ENCODE measurements at regions not wholly inside any gene's neighbourhood (a gene's known extent, or its start where the extent isn't known, plus 50 kb on each side); places are given as distances from the start of the nearest gene placed in this dataset.
"Not testable (repeated sequence)": the region's sequence is repeated elsewhere in the genome, so short reads cannot be mapped to it uniquely, and the experiment has no call there.

DNA sequence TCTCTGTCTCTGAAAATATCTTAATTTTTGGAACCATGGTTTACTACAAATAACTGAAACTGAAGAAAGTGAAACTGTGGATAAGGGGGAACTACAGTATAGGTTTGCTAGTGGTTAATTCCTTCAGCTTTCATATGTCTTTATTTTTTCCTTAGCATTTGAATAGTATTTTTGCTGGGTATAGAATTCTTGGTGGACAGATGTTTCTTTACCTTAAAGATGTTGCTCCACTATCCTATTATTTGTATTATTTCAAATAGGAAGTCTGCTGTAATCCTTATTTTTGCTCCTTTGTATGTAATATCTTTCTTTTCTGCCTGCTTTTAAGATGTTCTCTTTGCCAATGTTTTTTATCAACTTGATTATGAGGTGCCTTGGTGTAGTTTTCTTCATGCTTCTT is 152.9 kb upstream of the ISL1 start:
- Histone ChIP-seq H3K27me3 (no peaks in the 10 kb centered on the region), H3K27ac (no peak overlapping the region), H3K36me3 (no peaks in the 10 kb centered on the region), H3K4me1 (no peaks in the 10 kb centered on the region), H3K9me3 (peaks cover 0 to 30% (median 9%) of the 10 kb centered on the region in 11 donors), H3K4me3 (no peak overlapping the region)
- DNase-seq (no peak), ATAC-seq (no peak)
- intact Hi-C loops (cut with DNase I): no loop called here
- TF ChIP-seq, protein P1, sequence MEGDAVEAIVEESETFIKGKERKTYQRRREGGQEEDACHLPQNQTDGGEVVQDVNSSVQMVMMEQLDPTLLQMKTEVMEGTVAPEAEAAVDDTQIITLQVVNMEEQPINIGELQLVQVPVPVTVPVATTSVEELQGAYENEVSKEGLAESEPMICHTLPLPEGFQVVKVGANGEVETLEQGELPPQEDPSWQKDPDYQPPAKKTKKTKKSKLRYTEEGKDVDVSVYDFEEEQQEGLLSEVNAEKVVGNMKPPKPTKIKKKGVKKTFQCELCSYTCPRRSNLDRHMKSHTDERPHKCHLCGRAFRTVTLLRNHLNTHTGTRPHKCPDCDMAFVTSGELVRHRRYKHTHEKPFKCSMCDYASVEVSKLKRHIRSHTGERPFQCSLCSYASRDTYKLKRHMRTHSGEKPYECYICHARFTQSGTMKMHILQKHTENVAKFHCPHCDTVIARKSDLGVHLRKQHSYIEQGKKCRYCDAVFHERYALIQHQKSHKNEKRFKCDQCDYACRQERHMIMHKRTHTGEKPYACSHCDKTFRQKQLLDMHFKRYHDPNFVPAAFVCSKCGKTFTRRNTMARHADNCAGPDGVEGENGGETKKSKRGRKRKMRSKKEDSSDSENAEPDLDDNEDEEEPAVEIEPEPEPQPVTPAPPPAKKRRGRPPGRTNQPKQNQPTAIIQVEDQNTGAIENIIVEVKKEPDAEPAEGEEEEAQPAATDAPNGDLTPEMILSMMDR (IDR thresholded peaks at IDR 0.05): no peak

DNA sequence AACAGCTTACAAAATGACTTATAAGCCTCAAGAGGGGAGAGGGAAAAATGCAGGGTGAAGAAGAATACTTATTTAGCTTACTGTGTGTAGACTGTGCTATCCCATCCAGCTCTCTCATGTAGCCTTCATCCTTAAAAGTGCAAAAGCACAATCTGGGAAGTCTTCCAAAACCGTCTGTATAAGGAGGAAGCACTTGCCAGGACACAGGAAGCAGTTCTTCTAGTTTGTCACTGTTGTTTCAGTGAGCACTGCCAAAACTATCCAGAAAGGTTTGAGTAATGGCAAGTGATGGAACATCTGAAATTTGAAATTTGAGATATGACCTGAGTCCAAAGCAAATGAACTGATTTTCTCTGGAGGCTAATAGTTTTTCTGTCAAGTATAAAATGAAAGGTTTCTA is 140.8 kb upstream of the ISL1 start:
- DNase-seq (no peak), ATAC-seq (no peak)
- WGBS, 2 donors: 16 to 22% methylated on average over 1 of the region's 1 CpG
- no peaks in the 10 kb centered on the region for H3K4me1 ChIP-seq
- H3K27ac ChIP-seq: no peak overlapping the region
- TF ChIP-seq, protein P1 (IDR thresholded peaks at IDR 0.05): no peak
- H3K36me3 ChIP-seq: no peaks in the 10 kb centered on the region
- H3K27me3 ChIP-seq: no peaks in the 10 kb centered on the region
- peaks cover 0 to 10% (median 0%) of the 10 kb centered on the region in 11 donors for H3K9me3 ChIP-seq
- intact Hi-C loops (cut with DNase I): no loop called here
- H3K4me3 ChIP-seq: no peak overlapping the region

DNA sequence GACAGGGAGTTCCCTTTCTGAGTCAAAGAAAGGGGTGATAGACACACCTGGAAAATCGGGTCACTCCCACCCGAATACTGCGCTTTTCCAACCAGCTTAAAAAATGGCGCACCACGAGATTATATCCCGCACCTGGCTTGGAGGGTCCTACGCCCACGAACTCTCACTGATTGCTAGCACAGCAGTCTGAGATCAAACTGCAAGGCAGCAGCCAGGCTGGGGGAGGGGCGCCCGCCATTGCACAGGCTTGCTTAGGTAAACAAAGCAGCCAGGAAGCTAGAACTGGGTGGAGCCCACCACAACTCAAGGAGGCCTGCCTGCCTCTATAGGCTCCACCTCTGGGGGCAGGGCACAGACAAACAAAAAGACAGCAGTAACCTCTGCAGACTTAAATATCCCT is 132.3 kb upstream of the ISL1 start:
- DNase-seq; H3K27ac ChIP-seq; H3K4me3 ChIP-seq; intact Hi-C loops (cut with DNase I); H3K36me3 ChIP-seq; H3K4me1 ChIP-seq; H3K27me3 ChIP-seq; ATAC-seq: not testable (repeated sequence)
- 90 to 94% methylated on average over 10 of the region's 10 CpGs for WGBS, 2 donors
- H3K9me3 ChIP-seq: peaks cover 0 to 16% (median 0%) of the 10 kb centered on the region in 11 donors

DNA sequence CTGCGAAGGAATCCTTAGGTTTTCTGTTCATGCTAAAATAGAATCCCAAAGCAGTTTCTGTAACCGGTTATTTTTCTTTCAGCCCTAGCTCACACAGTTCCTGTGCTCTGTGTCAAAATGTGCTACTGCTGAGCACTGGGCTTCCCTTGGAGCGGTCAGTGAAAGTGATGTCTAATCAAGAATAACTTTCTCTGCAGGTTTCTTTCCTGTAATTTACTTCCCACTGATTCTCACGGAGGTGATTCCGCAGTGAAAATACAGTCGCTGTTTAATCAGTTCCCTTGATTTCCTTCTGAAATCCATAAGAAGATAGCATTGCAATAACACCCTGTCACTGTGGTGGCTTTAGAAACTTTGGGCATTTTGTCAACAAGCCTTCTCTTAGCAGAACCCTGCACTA is 112.0 kb upstream of the ISL1 start:
- Histone ChIP-seq H3K9me3 (no peaks in the 10 kb centered on the region), H3K27me3 (no peaks in the 10 kb centered on the region), H3K4me1 (no peaks in the 10 kb centered on the region), H3K36me3 (no peaks in the 10 kb centered on the region), H3K27ac (no peak overlapping the region), H3K4me3 (no peak overlapping the region)
- ATAC-seq (no peak), DNase-seq (no peak)
- intact Hi-C loops (cut with DNase I): no loop called here
- TF ChIP-seq, protein P1 (IDR thresholded peaks at IDR 0.05): no peak
- 71 to 76% methylated on average over 6 of the region's 6 CpGs for WGBS, 2 donors

DNA sequence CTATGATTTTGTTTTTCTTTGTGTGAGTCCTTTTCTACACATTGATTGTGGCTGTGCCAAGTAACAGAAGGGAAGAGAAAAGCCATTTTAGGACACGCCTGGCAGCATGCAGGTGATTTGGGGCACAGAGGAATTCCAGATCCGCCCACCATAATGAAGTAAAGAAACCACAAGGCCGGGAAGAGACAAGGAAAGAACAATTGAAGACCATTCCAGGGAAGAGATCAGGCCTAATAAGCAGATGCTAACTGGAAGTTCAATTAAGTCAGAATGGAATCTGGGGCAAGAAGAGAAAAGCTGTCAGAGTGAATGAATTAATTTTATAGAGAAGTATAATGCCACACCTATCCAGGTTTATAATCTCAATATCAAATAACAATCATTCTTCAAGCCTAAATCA is 110.2 kb upstream of the ISL1 start:
- H3K9me3 ChIP-seq: no peaks in the 10 kb centered on the region
- intact Hi-C loops (cut with DNase I): no loop called here

More for the DNA sequence above, 110.2 kb upstream of the ISL1 start:
- no peaks in the 10 kb centered on the region for H3K4me1 ChIP-seq
- H3K4me3 ChIP-seq: no peak overlapping the region
- H3K27me3 ChIP-seq: no peaks in the 10 kb centered on the region
- H3K36me3 ChIP-seq: no peaks in the 10 kb centered on the region
- TF ChIP-seq, protein P1 (IDR thresholded peaks at IDR 0.05): no peak
- H3K27ac ChIP-seq: no peak overlapping the region
- ATAC-seq (no peak), DNase-seq (no peak)
- WGBS, 2 donors: 62 to 75% methylated on average over 3 of the region's 3 CpGs
